ENCODE measurements at regions not wholly inside any gene's neighbourhood (a gene's known extent, or its start where the extent isn't known, plus 50 kb on each side); places are given as distances from the start of the nearest gene placed in this dataset.

GRCh38 chr6:97701801-97702200, 418.8 kb upstream of the MMS22L start:
- TF ChIP-seq CTCF (IDR thresholded peaks at IDR 0.05), result no peak
- no peak for TF ChIP-seq POLR2A (IDR thresholded peaks at IDR 0.05)
